ENCODE measurements at regions not wholly inside any gene's neighbourhood (a gene's known extent, or its start where the extent isn't known, plus 50 kb on each side); places are given as distances from the start of the nearest gene placed in this dataset.

GRCh38 chr10:109487691-109488090, 435.6 kb downstream of the XPNPEP1 start:
- Histone ChIP-seq H3K79me2 (replicated peaks; ENCODE audit: insufficient read depth, low read length) (no peaks in the 10 kb centered on the region), H3K36me3 (ENCODE audit: insufficient read depth, low read length) (no peaks in the 10 kb centered on the region), H3K4me3 (ENCODE audit: low read length) (no peak overlapping the region), H3K9me2 (ENCODE audit: insufficient read depth, low read length) (no peaks in the 10 kb centered on the region), H4K20me1 (ENCODE audit: insufficient read depth) (no peaks in the 10 kb centered on the region), H3K9ac (ENCODE audit: low read length) (no peak overlapping the region), H2AFZ (ENCODE audit: low read depth, low read length) (no peak overlapping the region), H3K4me2 (ENCODE audit: low read length) (no peak overlapping the region), H3F3A (ENCODE audit: insufficient read depth, low read length, poor library complexity, severe bottlenecking) (no peaks in the 10 kb centered on the region), H3K27me3 (ENCODE audit: insufficient read depth, low read depth, low read length) (no peaks in the 10 kb centered on the region), H3K27ac (ENCODE audit: low read length) (no peak overlapping the region), H3K9me3 (ENCODE audit: low read length) (no peaks in the 10 kb centered on the region)
- TF ChIP-seq RAD21 (conservative IDR thresholded peaks at IDR 0.05) (no peak), EP300 (conservative IDR thresholded peaks at IDR 0.05; ENCODE audit: poor library complexity, severe bottlenecking) (no peak), POLR2AphosphoS5 (IDR thresholded peaks at IDR 0.05) (no peak), EZH2 (IDR thresholded peaks at IDR 0.05; ENCODE audit: borderline replicate concordance, insufficient read depth, low read length, poor library complexity, severe bottlenecking) (no peak), REST (IDR thresholded peaks at IDR 0.05; ENCODE audit: borderline replicate concordance) (no peak), CTCF (IDR thresholded peaks at IDR 0.05; ENCODE audit: poor library complexity, severe bottlenecking) (no peak)

GRCh38 chr10:109480836-109481235, 442.5 kb downstream of the XPNPEP1 start:
- H3K27me3 ChIP-seq (ENCODE audit: insufficient read depth, low read depth, low read length), result no peaks in the 10 kb centered on the region
- TF ChIP-seq EP300 (conservative IDR thresholded peaks at IDR 0.05; ENCODE audit: poor library complexity, severe bottlenecking) (no peak), RAD21 (conservative IDR thresholded peaks at IDR 0.05) (no peak)
- H3K36me3 ChIP-seq (ENCODE audit: insufficient read depth, low read length), result no peaks in the 10 kb centered on the region

GRCh38 chr10:109475711-109476421, 447.4 kb downstream of the XPNPEP1 start:
- Histone ChIP-seq H3F3A (ENCODE audit: insufficient read depth, low read length, poor library complexity, severe bottlenecking) (no peaks in the 10 kb centered on the region), H3K27me3 (ENCODE audit: insufficient read depth, low read depth, low read length) (no peaks in the 10 kb centered on the region), H3K9me2 (ENCODE audit: insufficient read depth, low read length) (no peaks in the 10 kb centered on the region), H3K9ac (ENCODE audit: low read length) (no peak overlapping the region), H3K27ac (ENCODE audit: low read length) (no peak overlapping the region), H3K9me3 (ENCODE audit: low read length) (no peaks in the 10 kb centered on the region), H3K4me2 (ENCODE audit: low read length) (no peak overlapping the region), H3K79me2 (replicated peaks; ENCODE audit: insufficient read depth, low read length) (no peaks in the 10 kb centered on the region), H2AFZ (ENCODE audit: low read depth, low read length) (no peak overlapping the region), H4K20me1 (ENCODE audit: insufficient read depth) (no peaks in the 10 kb centered on the region), H3K36me3 (ENCODE audit: insufficient read depth, low read length) (no peaks in the 10 kb centered on the region), H3K4me3 (ENCODE audit: low read length) (no peak overlapping the region)
- TF ChIP-seq TAF1 (IDR thresholded peaks at IDR 0.05; ENCODE audit: low read depth) (no peak), MXI1 (conservative IDR thresholded peaks at IDR 0.05; ENCODE audit: poor library complexity, severe bottlenecking) (no peak), RAD21 (conservative IDR thresholded peaks at IDR 0.05) (no peak), CTCF (IDR thresholded peaks at IDR 0.05; ENCODE audit: poor library complexity, severe bottlenecking) (no peak), EP300 (conservative IDR thresholded peaks at IDR 0.05; ENCODE audit: poor library complexity, severe bottlenecking) (no peak), REST (IDR thresholded peaks at IDR 0.05; ENCODE audit: borderline replicate concordance) (no peak), POLR2AphosphoS5 (IDR thresholded peaks at IDR 0.05) (no peak), SMC3 (conservative IDR thresholded peaks at IDR 0.05; ENCODE audit: poor library complexity) (no peak), EZH2 (IDR thresholded peaks at IDR 0.05; ENCODE audit: borderline replicate concordance, insufficient read depth, low read length, poor library complexity, severe bottlenecking) (no peak)

More at GRCh38 chr10:109480836-109481235, 442.5 kb downstream of the XPNPEP1 start:
- Histone ChIP-seq H3K9ac (ENCODE audit: low read length) (no peak overlapping the region), H2AFZ (ENCODE audit: low read depth, low read length) (no peak overlapping the region), H3K4me2 (ENCODE audit: low read length) (no peak overlapping the region), H3K4me3 (ENCODE audit: low read length) (no peak overlapping the region), H3K9me2 (ENCODE audit: insufficient read depth, low read length) (no peaks in the 10 kb centered on the region), H3K79me2 (replicated peaks; ENCODE audit: insufficient read depth, low read length) (no peaks in the 10 kb centered on the region), H4K20me1 (ENCODE audit: insufficient read depth) (no peaks in the 10 kb centered on the region), H3K27ac (ENCODE audit: low read length) (no peak overlapping the region), H3K9me3 (ENCODE audit: low read length) (no peaks in the 10 kb centered on the region), H3F3A (ENCODE audit: insufficient read depth, low read length, poor library complexity, severe bottlenecking) (no peaks in the 10 kb centered on the region)
